SK-N-MC (cell line): ENCODE measurements at regions not wholly inside any gene's neighbourhood (a gene's known extent, or its start where the extent isn't known, plus 50 kb on each side); places are given as distances from the start of the nearest gene placed in this dataset.

Source experiments
- EZH2 ChIP-seq: fragments of 200-600 bp; sonication (generic); IDR thresholded peaks from one replicate; pipeline ENCODE4 v1.6.1; 2017; ENCODE audit warnings: antibody characterized with exemption
- POLR2AphosphoS5 ChIP-seq: IDR thresholded peaks from 2 replicates; pipeline ENCODE4 v1.6.1; 2012; ENCODE audit warnings: mild to moderate bottlenecking, low read depth, low read length, borderline replicate concordance

DNA sequence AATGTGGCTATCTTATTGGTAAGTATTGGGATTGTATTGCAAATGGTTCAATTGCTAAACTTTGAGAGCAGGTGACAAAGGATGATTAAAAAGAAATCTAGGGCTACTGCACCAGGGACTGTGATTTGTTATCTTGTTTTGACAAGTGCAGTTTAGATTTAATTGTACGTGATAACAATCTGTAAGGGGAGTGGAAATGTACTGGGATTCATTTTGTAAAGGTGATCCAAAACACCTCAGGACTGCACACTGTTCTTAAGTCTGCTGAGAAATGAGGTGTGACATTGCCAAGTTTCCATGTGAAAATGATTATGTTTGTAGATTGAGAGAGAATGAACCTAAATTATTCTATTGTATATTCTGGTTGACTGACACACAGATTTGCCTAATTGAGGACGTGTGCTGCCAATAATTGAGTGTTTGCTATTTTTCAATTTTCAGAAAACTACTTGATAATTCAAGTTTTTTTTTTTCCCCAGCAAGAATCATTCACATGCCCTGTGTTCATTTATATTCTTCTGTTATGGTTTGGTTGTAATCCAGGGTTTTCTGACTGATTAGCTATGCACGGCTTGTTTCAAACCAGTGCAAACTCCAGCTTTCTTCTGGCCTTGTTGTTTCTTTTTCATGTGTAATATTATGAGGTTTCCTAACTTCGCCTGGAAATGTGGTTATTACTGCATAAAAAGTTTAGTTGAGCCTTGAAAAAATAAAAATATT is 308.0 kb downstream of the OLFM4 start:
- TF ChIP-seq POLR2AphosphoS5 (no peak), EZH2 (no peak)
